Esophagus squamous epithelium (tissue), 4 donors: ENCODE measurements at regions not wholly inside any gene's neighbourhood (a gene's known extent, or its start where the extent isn't known, plus 50 kb on each side); places are given as distances from the start of the nearest gene placed in this dataset.

ENCODE experiments used
- CTCF ChIP-seq, 6 experiments: fragments of 450-650 bp in 4 of 6; fragments of 200-600 bp in 2 of 6; sonication (generic) in 2 of 6; IDR thresholded peaks; one replicate each; pipeline ENCODE4 v1.5.1; 2016 to 2019; ENCODE audit warnings: antibody characterized with exemption in 6 of 6, mild to moderate bottlenecking in 4 of 6, moderate library complexity in 4 of 6
- POLR2A ChIP-seq, 4 donors: fragments of 450-650 bp; IDR thresholded peaks; one replicate each; pipeline ENCODE4 v1.6.1; 2017; ENCODE audit warnings: antibody characterized with exemption in 4 of 4, mild to moderate bottlenecking in 4 of 4, moderate library complexity in 3 of 4

- no peak for TF ChIP-seq CTCF (IDR thresholded peaks at IDR 0.05)
- no peak for TF ChIP-seq POLR2A (IDR thresholded peaks at IDR 0.05)
Measured at GRCh38 chr17:77901481-77901880, 57.0 kb upstream of the TNRC6C start.
